ENCODE measurements at regions not wholly inside any gene's neighbourhood (a gene's known extent, or its start where the extent isn't known, plus 50 kb on each side); places are given as distances from the start of the nearest gene placed in this dataset.

GRCh38 chr3:177889161-177889560 lies 647.1 kb upstream of the KCNMB2 start:
- Histone ChIP-seq H3K9ac (ENCODE audit: low read depth in 1 of 2, low read length in 2 of 2) (no peak overlapping the region), H3K27ac (ENCODE audit: low read depth in 1 of 2, low read length in 2 of 2) (no peak overlapping the region), H3K4me3 (ENCODE audit: low read depth in 1 of 3, low read length in 3 of 3) (no peak overlapping the region), H3K27me3 (ENCODE audit: control insufficient read depth in 4 of 4, insufficient read depth in 4 of 4, low read length in 3 of 4) (no peaks in the 10 kb centered on the region), H3K4me1 (ENCODE audit: control insufficient read depth in 4 of 4, insufficient read depth in 4 of 4, low read length in 3 of 4) (no peaks in the 10 kb centered on the region), H3K9me3 (ENCODE audit: control insufficient read depth in 4 of 4, low read length in 3 of 4) (no peaks in the 10 kb centered on the region), H3K36me3 (ENCODE audit: control insufficient read depth in 4 of 4, insufficient read depth in 3 of 4, low read depth in 1 of 4, low read length in 3 of 4) (no peaks in the 10 kb centered on the region)
- WGBS = 95% methylated on average over 3 of the region's 3 CpGs
- TF ChIP-seq, protein P1, sequence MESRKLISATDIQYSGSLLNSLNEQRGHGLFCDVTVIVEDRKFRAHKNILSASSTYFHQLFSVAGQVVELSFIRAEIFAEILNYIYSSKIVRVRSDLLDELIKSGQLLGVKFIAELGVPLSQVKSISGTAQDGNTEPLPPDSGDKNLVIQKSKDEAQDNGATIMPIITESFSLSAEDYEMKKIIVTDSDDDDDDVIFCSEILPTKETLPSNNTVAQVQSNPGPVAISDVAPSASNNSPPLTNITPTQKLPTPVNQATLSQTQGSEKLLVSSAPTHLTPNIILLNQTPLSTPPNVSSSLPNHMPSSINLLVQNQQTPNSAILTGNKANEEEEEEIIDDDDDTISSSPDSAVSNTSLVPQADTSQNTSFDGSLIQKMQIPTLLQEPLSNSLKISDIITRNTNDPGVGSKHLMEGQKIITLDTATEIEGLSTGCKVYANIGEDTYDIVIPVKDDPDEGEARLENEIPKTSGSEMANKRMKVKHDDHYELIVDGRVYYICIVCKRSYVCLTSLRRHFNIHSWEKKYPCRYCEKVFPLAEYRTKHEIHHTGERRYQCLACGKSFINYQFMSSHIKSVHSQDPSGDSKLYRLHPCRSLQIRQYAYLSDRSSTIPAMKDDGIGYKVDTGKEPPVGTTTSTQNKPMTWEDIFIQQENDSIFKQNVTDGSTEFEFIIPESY (IDR thresholded peaks at IDR 0.05) = no peak
- TF ChIP-seq EGR1 (IDR thresholded peaks at IDR 0.05; ENCODE audit: low read depth in 2 of 2) (no peak), ATF3 (IDR thresholded peaks at IDR 0.05) (no peak), RXRA (IDR thresholded peaks at IDR 0.05) (no peak), MAX (IDR thresholded peaks at IDR 0.05) (no peak), CTCF (IDR thresholded peaks at IDR 0.05; ENCODE audit: low read depth, low read length, missing input control) (no peak), JUND (IDR thresholded peaks at IDR 0.05) (no peak), SP1 (IDR thresholded peaks at IDR 0.05) (no peak), TAF1 (conservative IDR thresholded peaks at IDR 0.05) (no peak), GABPA (IDR thresholded peaks at IDR 0.05 in 1 of 2, conservative IDR thresholded peaks at IDR 0.05 in 1 of 2) (no peak), FOXA1 (IDR thresholded peaks at IDR 0.05) (no peak), FOXA2 (IDR thresholded peaks at IDR 0.05) (no peak), HNF4G (IDR thresholded peaks at IDR 0.05) (no peak), NR2F2 (IDR thresholded peaks at IDR 0.05) (no peak), YY1 (IDR thresholded peaks at IDR 0.05) (no peak)
- DNase-seq (ENCODE audit: low spot score) = no peak

GRCh38 chr3:177889652-177890358 lies 646.4 kb upstream of the KCNMB2 start:
- Histone ChIP-seq H3K36me3 (ENCODE audit: control insufficient read depth in 4 of 4, insufficient read depth in 3 of 4, low read depth in 1 of 4, low read length in 3 of 4) (no peaks in the 10 kb centered on the region), H3K27ac (ENCODE audit: low read depth in 1 of 2, low read length in 2 of 2) (no peak overlapping the region), H3K27me3 (ENCODE audit: control insufficient read depth in 4 of 4, insufficient read depth in 4 of 4, low read length in 3 of 4) (no peaks in the 10 kb centered on the region), H3K4me3 (ENCODE audit: low read depth in 1 of 3, low read length in 3 of 3) (no peak overlapping the region), H3K4me1 (ENCODE audit: control insufficient read depth in 4 of 4, insufficient read depth in 4 of 4, low read length in 3 of 4) (no peaks in the 10 kb centered on the region), H3K9ac (ENCODE audit: low read depth in 1 of 2, low read length in 2 of 2) (no peak overlapping the region), H3K9me3 (ENCODE audit: control insufficient read depth in 4 of 4, low read length in 3 of 4) (no peaks in the 10 kb centered on the region)
- WGBS = 95% methylated on average over 4 of the region's 4 CpGs
- no peak for DNase-seq (ENCODE audit: low spot score)
- no peak for TF ChIP-seq EGR1 (IDR thresholded peaks at IDR 0.05; ENCODE audit: low read depth in 2 of 2)
- TF ChIP-seq JUND (IDR thresholded peaks at IDR 0.05) = no peak
- TF ChIP-seq YY1 (IDR thresholded peaks at IDR 0.05) = no peak
- no peak for TF ChIP-seq HNF4A (conservative IDR thresholded peaks at IDR 0.05)
- no peak for TF ChIP-seq HNF4G (IDR thresholded peaks at IDR 0.05)
- no peak for TF ChIP-seq SP1 (IDR thresholded peaks at IDR 0.05)
- no peak for TF ChIP-seq TAF1 (conservative IDR thresholded peaks at IDR 0.05)
- TF ChIP-seq, protein P1 (IDR thresholded peaks at IDR 0.05) = no peak
- no peak for TF ChIP-seq MAX (IDR thresholded peaks at IDR 0.05)
- no peak for TF ChIP-seq GABPA (IDR thresholded peaks at IDR 0.05 in 1 of 2, conservative IDR thresholded peaks at IDR 0.05 in 1 of 2)
- TF ChIP-seq RXRA (IDR thresholded peaks at IDR 0.05) = no peak
- TF ChIP-seq NR2F2 (IDR thresholded peaks at IDR 0.05) = no peak
- TF ChIP-seq ATF3 (IDR thresholded peaks at IDR 0.05) = no peak
- TF ChIP-seq FOXA1 (IDR thresholded peaks at IDR 0.05) = no peak
- TF ChIP-seq CTCF (IDR thresholded peaks at IDR 0.05; ENCODE audit: low read depth, low read length, missing input control) = no peak
- TF ChIP-seq FOXA2 (IDR thresholded peaks at IDR 0.05) = no peak
